ENCODE measurements at regions not wholly inside any gene's neighbourhood (a gene's known extent, or its start where the extent isn't known, plus 50 kb on each side); places are given as distances from the start of the nearest gene placed in this dataset.

- DNase-seq = no peak
- TF ChIP-seq CTCF (IDR thresholded peaks at IDR 0.05; ENCODE audit: low read depth, low read length) = no peak
- Histone ChIP-seq H3K27me3 (ENCODE audit: insufficient read depth, low read depth, severe bottlenecking) (peaks cover 10% of the 10 kb centered on the region), H3K27ac (no peak overlapping the region), H3K36me3 (no peaks in the 10 kb centered on the region), H3K9me3 (ENCODE audit: severe bottlenecking) (peaks cover 17% of the 10 kb centered on the region), H3K4me3 (ENCODE audit: low read depth, low read length) (no peak overlapping the region)
These were observed 159.4 kb downstream of the COPS8 start for GRCh38 chr2:237244976-237245646.

- Histone ChIP-seq H3K27ac (no peak overlapping the region), H3K4me3 (ENCODE audit: low read depth, low read length) (no peak overlapping the region), H3K36me3 (no peaks in the 10 kb centered on the region), H3K9me3 (ENCODE audit: severe bottlenecking) (no peaks in the 10 kb centered on the region), H3K27me3 (ENCODE audit: insufficient read depth, low read depth, severe bottlenecking) (peaks cover 4% of the 10 kb centered on the region)
- DNase-seq = no peak
- TF ChIP-seq CTCF (IDR thresholded peaks at IDR 0.05; ENCODE audit: low read depth, low read length) = no peak
These were observed 163.4 kb downstream of the COL6A3 start for GRCh38 chr2:237250599-237250998.

- no peak for DNase-seq
- Histone ChIP-seq H3K27me3 (ENCODE audit: insufficient read depth, low read depth, severe bottlenecking) (no peaks in the 10 kb centered on the region), H3K27ac (no peak overlapping the region), H3K36me3 (no peaks in the 10 kb centered on the region), H3K4me3 (ENCODE audit: low read depth, low read length) (no peak overlapping the region), H3K9me3 (ENCODE audit: severe bottlenecking) (no peaks in the 10 kb centered on the region)
- TF ChIP-seq CTCF (IDR thresholded peaks at IDR 0.05; ENCODE audit: low read depth, low read length) = no peak
These were observed 162.0 kb downstream of the COL6A3 start for GRCh38 chr2:237251986-237252385.

- no peak for DNase-seq
- Histone ChIP-seq H3K9me3 (ENCODE audit: severe bottlenecking) (no peaks in the 10 kb centered on the region), H3K36me3 (no peaks in the 10 kb centered on the region), H3K4me3 (ENCODE audit: low read depth, low read length) (no peak overlapping the region), H3K27ac (no peak overlapping the region), H3K27me3 (ENCODE audit: insufficient read depth, low read depth, severe bottlenecking) (no peaks in the 10 kb centered on the region)
- TF ChIP-seq CTCF (IDR thresholded peaks at IDR 0.05; ENCODE audit: low read depth, low read length) = no peak
These were observed 160.8 kb downstream of the COL6A3 start for GRCh38 chr2:237253046-237253702.

- no peaks in the 10 kb centered on the region for H3K9me3 ChIP-seq (ENCODE audit: severe bottlenecking)
- no peak for TF ChIP-seq CTCF (IDR thresholded peaks at IDR 0.05; ENCODE audit: low read depth, low read length)
- H3K27ac ChIP-seq = no peak overlapping the region
- no peak for DNase-seq
- no peaks in the 10 kb centered on the region for H3K36me3 ChIP-seq
- no peaks in the 10 kb centered on the region for H3K27me3 ChIP-seq (ENCODE audit: insufficient read depth, low read depth, severe bottlenecking)
- H3K4me3 ChIP-seq (ENCODE audit: low read depth, low read length) = no peak overlapping the region
These were observed 159.5 kb downstream of the COL6A3 start for GRCh38 chr2:237254369-237254861.
